ENCODE measurements at regions not wholly inside any gene's neighbourhood (a gene's known extent, or its start where the extent isn't known, plus 50 kb on each side); places are given as distances from the start of the nearest gene placed in this dataset.
"Not testable (repeated sequence)": the region's sequence is repeated elsewhere in the genome, so short reads cannot be mapped to it uniquely, and the experiment has no call there.

- H3K9ac ChIP-seq (ENCODE audit: control insufficient read depth, insufficient read depth, low read length); DNase-seq (ENCODE audit: low read depth, low spot score); H3K27ac ChIP-seq (ENCODE audit: control insufficient read depth, insufficient read depth); FAIRE-seq; H4K20me1 ChIP-seq (ENCODE audit: control insufficient read depth, insufficient read depth); H3K4me3 ChIP-seq; RAD21 ChIA-PET (ENCODE audit: unreplicated experiment); in situ Hi-C loops (cut with MboI); ATAC-seq; H3K27me3 ChIP-seq (replicated peaks in 1 of 2; ENCODE audit: control insufficient read depth in 2 of 2, insufficient read depth in 2 of 2, low read length in 1 of 2); H3K4me1 ChIP-seq (ENCODE audit: control insufficient read depth, insufficient read depth, low read length); BruUV-seq (replicated peaks); CTCF ChIA-PET; H3K9me3 ChIP-seq (replicated peaks; ENCODE audit: control insufficient read depth, insufficient read depth, low read length); H3K36me3 ChIP-seq (ENCODE audit: control insufficient read depth in 2 of 2, insufficient read depth in 2 of 2, low read length in 1 of 2); H2AFZ ChIP-seq (ENCODE audit: control insufficient read depth, low read depth, low read length); POLR2A ChIA-PET; H3K79me2 ChIP-seq (ENCODE audit: control insufficient read depth, insufficient read depth, low read length); SMC1A ChIA-PET (ENCODE audit: uncharacterized antibody, unreplicated experiment); H3K4me2 ChIP-seq (ENCODE audit: control insufficient read depth, insufficient read depth); intact Hi-C loops (cut with micrococcal nuclease; ENCODE audit: unreplicated experiment): not testable (repeated sequence)
- 31% methylated on average over 4 of the region's 4 CpGs for WGBS (ENCODE audit: insufficient coverage, insufficient replicate concordance, low lambda C conversion rate, missing lambda C conversion rate)
These were observed 410.9 kb downstream of the CHL1 start for GRCh38 chr3:607480-607879.

- CTCF ChIA-PET = interaction anchor here (0.7 to 1.7 kb wide), 3 partner anchors 10 to 230 kb away, joined by 3 to 8 read pairs (median 3); no protein-coding TSS in a partner anchor
- BruUV-seq (replicated peaks) = no TSS peak
- Histone ChIP-seq H4K20me1 (ENCODE audit: control insufficient read depth, insufficient read depth) (no peaks in the 10 kb centered on the region), H3K9me3 (replicated peaks; ENCODE audit: control insufficient read depth, insufficient read depth, low read length) (no peaks in the 10 kb centered on the region), H3K36me3 (ENCODE audit: control insufficient read depth in 2 of 2, insufficient read depth in 2 of 2, low read length in 1 of 2) (no peaks in the 10 kb centered on the region), H2AFZ (ENCODE audit: control insufficient read depth, low read depth, low read length) (no peak overlapping the region), H3K9ac (ENCODE audit: control insufficient read depth, insufficient read depth, low read length) (no peak overlapping the region), H3K4me2 (ENCODE audit: control insufficient read depth, insufficient read depth) (no peak overlapping the region), H3K27me3 (replicated peaks in 1 of 2; ENCODE audit: control insufficient read depth in 2 of 2, insufficient read depth in 2 of 2, low read length in 1 of 2) (no peaks in the 10 kb centered on the region), H3K4me1 (ENCODE audit: control insufficient read depth, insufficient read depth, low read length) (no peaks in the 10 kb centered on the region), H3K4me3 (no peak overlapping the region), H3K79me2 (ENCODE audit: control insufficient read depth, insufficient read depth, low read length) (no peaks in the 10 kb centered on the region), H3K27ac (ENCODE audit: control insufficient read depth, insufficient read depth) (no peak overlapping the region)
- POLR2A ChIA-PET = no interaction called here
- no peak for DNase-seq (ENCODE audit: low read depth, low spot score)
- in situ Hi-C loops (cut with MboI) = no loop called here
- intact Hi-C loops (cut with micrococcal nuclease; ENCODE audit: unreplicated experiment) = no loop called here
- RAD21 ChIA-PET (ENCODE audit: unreplicated experiment) = interaction anchor here (0.7 kb wide), 1 partner anchor 230 kb away, joined by 4 read pairs; no protein-coding TSS in a partner anchor
- TF ChIP-seq SREBF2 (IDR thresholded peaks at IDR 0.05; ENCODE audit: low read length) = no peak
- TF ChIP-seq ZNF207 (IDR thresholded peaks at IDR 0.05; ENCODE audit: borderline replicate concordance) = no peak
- no peak for TF ChIP-seq BCL11A (IDR thresholded peaks at IDR 0.05; ENCODE audit: low read depth, low read length)
- TF ChIP-seq SMC3 (IDR thresholded peaks at IDR 0.05; ENCODE audit: borderline replicate concordance, low read length) = no peak
- TF ChIP-seq KLF5 (IDR thresholded peaks at IDR 0.05; ENCODE audit: partially characterized antibody) = no peak
- TF ChIP-seq MAX (IDR thresholded peaks at IDR 0.05; ENCODE audit: low read depth, low read length) = no peak
- no peak for TF ChIP-seq RCOR1 (conservative IDR thresholded peaks at IDR 0.05; ENCODE audit: low read depth, low read length)
- TF ChIP-seq RAD21 (IDR thresholded peaks at IDR 0.05; ENCODE audit: insufficient read depth, low read depth, low read length) = no peak
- TF ChIP-seq, protein P1, sequence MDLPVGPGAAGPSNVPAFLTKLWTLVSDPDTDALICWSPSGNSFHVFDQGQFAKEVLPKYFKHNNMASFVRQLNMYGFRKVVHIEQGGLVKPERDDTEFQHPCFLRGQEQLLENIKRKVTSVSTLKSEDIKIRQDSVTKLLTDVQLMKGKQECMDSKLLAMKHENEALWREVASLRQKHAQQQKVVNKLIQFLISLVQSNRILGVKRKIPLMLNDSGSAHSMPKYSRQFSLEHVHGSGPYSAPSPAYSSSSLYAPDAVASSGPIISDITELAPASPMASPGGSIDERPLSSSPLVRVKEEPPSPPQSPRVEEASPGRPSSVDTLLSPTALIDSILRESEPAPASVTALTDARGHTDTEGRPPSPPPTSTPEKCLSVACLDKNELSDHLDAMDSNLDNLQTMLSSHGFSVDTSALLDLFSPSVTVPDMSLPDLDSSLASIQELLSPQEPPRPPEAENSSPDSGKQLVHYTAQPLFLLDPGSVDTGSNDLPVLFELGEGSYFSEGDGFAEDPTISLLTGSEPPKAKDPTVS (IDR thresholded peaks at IDR 0.05; ENCODE audit: low read depth, low read length) = no peak
- TF ChIP-seq, protein P2, sequence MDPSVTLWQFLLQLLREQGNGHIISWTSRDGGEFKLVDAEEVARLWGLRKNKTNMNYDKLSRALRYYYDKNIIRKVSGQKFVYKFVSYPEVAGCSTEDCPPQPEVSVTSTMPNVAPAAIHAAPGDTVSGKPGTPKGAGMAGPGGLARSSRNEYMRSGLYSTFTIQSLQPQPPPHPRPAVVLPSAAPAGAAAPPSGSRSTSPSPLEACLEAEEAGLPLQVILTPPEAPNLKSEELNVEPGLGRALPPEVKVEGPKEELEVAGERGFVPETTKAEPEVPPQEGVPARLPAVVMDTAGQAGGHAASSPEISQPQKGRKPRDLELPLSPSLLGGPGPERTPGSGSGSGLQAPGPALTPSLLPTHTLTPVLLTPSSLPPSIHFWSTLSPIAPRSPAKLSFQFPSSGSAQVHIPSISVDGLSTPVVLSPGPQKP (IDR thresholded peaks at IDR 0.05; ENCODE audit: low read depth, low read length) = no peak
- no peak for TF ChIP-seq NR2C1 (IDR thresholded peaks at IDR 0.05)
- no peak for ATAC-seq
- FAIRE-seq = no peak
- SMC1A ChIA-PET (ENCODE audit: uncharacterized antibody, unreplicated experiment) = interaction anchor here (1.5 kb wide), 1 partner anchor 146 kb away, joined by 3 read pairs; no protein-coding TSS in a partner anchor
These were observed 425.2 kb downstream of the CHL1 start for GRCh38 chr3:621714-622113.

Measured in GM12878 (cell line).